Immature natural killer cell (primary cell): ENCODE measurements at regions not wholly inside any gene's neighbourhood (a gene's known extent, or its start where the extent isn't known, plus 50 kb on each side); places are given as distances from the start of the nearest gene placed in this dataset.
"Not testable (repeated sequence)": the region's sequence is repeated elsewhere in the genome, so short reads cannot be mapped to it uniquely, and the experiment has no call there.

Source experiments
- DNase-seq, 3 donors: peaks; one replicate each; pipeline ENCODE4 v3.0.0; 2022; ENCODE audit warnings: mixed read lengths in 1 of 3
- H3K27ac Mint-ChIP-seq, 6 donors: one replicate each; pipeline ENCODE4 v1.8.0; 2020; ENCODE audit warnings: mixed read lengths in 6 of 6, mild to moderate bottlenecking in 5 of 6, inconsistent platforms in 4 of 6, moderate library complexity in 3 of 6
- H3K27me3 Mint-ChIP-seq, 3 donors: one replicate each; pipeline ENCODE4 v1.8.0; 2020 to 2021; ENCODE audit warnings: low read depth in 3 of 3, mild to moderate bottlenecking in 3 of 3, mixed read lengths in 3 of 3, moderate library complexity in 3 of 3, inconsistent platforms in 1 of 3
- H3K36me3 Mint-ChIP-seq, 3 donors: one replicate each; pipeline ENCODE4 v1.8.0; 2020; ENCODE audit warnings: mixed read lengths in 3 of 3, inconsistent platforms in 2 of 3, mild to moderate bottlenecking in 2 of 3
- H3K4me1 Mint-ChIP-seq, 2 donors: one replicate each; pipeline ENCODE4 v1.8.0; 2020; ENCODE audit warnings: inconsistent platforms in 2 of 2, mild to moderate bottlenecking in 2 of 2, mixed read lengths in 2 of 2, moderate library complexity in 1 of 2
- H3K4me3 Mint-ChIP-seq, 5 donors: one replicate each; pipeline ENCODE4 v1.8.0; 2020; ENCODE audit warnings: mild to moderate bottlenecking in 5 of 5, mixed read lengths in 5 of 5, inconsistent platforms in 3 of 5, moderate library complexity in 3 of 5
- H3K9me3 Mint-ChIP-seq, 6 donors: one replicate each; pipeline ENCODE4 v1.8.0; 2020; ENCODE audit warnings: mild to moderate bottlenecking in 6 of 6, mixed read lengths in 6 of 6, inconsistent platforms in 4 of 6, moderate library complexity in 3 of 6

DNA sequence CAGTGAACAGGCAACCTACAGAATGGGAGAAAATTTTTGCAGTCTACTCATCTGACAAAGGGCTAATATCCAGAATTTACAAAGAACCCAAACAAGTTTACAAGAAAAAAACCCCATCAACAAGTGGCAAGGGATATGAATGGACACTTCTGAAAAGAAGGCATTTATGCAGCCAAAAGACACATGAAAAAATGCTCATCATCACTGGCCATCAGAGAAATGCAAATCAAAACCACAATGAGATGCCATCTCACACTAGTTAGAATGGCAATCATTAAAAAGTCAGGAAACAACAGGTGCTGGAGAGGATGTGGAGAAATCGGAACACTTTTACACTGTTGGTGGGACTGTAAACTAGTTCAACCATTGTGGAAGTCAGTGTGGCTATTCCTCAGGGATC, 80.3 kb downstream of the ZNF474 start:
- H3K36me3 Mint-ChIP-seq, DNase-seq, H3K4me1 Mint-ChIP-seq: not testable (repeated sequence)

GRCh38 chr5:122218778-122219177, 89.4 kb downstream of the ZNF474 start:
- Mint-ChIP-seq H3K36me3 (no peaks in the 10 kb centered on the region), H3K9me3 (peaks cover 6 to 26% (median 11%) of the 10 kb centered on the region in 6 donors), H3K27ac (no peak overlapping the region), H3K27me3 (peaks cover 0 to 2% (median 0%) of the 10 kb centered on the region in 3 donors), H3K4me1 (no peaks in the 10 kb centered on the region), H3K4me3 (no peak overlapping the region)
- no peak for DNase-seq

More for the DNA sequence above, 80.3 kb downstream of the ZNF474 start:
- not testable (repeated sequence) for H3K4me3 Mint-ChIP-seq, H3K27me3 Mint-ChIP-seq, H3K27ac Mint-ChIP-seq
- peaks cover 8 to 20% (median 13%) of the 10 kb centered on the region in 6 donors for H3K9me3 Mint-ChIP-seq

GRCh38 chr5:122219436-122220166, 90.3 kb downstream of the ZNF474 start:
- Mint-ChIP-seq H3K27me3 (peaks cover 0 to 2% (median 0%) of the 10 kb centered on the region in 3 donors), H3K36me3 (no peaks in the 10 kb centered on the region), H3K9me3 (peaks cover 6 to 30% (median 11%) of the 10 kb centered on the region in 6 donors), H3K4me1 (no peaks in the 10 kb centered on the region), H3K27ac (no peak overlapping the region), H3K4me3 (no peak overlapping the region)
- no peak for DNase-seq

DNA sequence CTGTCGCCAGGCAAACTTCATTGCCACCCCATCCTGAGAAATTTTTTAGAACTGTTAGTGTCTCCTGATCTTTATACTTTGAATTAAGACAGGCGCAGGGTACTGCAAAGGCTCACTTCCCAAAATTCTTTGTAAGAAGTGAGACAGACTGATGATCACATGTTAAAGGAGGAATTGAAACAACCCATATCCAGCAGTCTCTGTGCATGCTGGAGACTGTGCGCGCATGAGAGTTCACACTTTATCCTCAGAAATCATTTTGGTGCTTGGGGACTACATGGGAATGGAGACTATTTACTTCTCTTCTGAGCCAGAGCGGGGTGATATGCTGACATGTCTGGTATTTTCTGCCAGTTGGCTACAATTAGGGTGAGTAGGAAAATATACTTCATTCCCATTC, 91.2 kb downstream of the ZNF474 start:
- Mint-ChIP-seq H3K9me3 (peaks cover 6 to 30% (median 11%) of the 10 kb centered on the region in 6 donors), H3K27me3 (peaks cover 0 to 2% (median 0%) of the 10 kb centered on the region in 3 donors), H3K27ac (no peak overlapping the region), H3K4me1 (no peaks in the 10 kb centered on the region), H3K4me3 (no peak overlapping the region), H3K36me3 (no peaks in the 10 kb centered on the region)
- no peak for DNase-seq

GRCh38 chr5:122221857-122222256, 90.2 kb upstream of the SNCAIP start:
- DNase-seq, result no peak
- Mint-ChIP-seq H3K27me3 (peaks cover 0 to 2% (median 0%) of the 10 kb centered on the region in 3 donors), H3K36me3 (no peaks in the 10 kb centered on the region), H3K4me3 (no peak overlapping the region), H3K9me3 (peaks cover 6 to 30% (median 9%) of the 10 kb centered on the region in 6 donors), H3K27ac (no peak overlapping the region), H3K4me1 (no peaks in the 10 kb centered on the region)

DNA sequence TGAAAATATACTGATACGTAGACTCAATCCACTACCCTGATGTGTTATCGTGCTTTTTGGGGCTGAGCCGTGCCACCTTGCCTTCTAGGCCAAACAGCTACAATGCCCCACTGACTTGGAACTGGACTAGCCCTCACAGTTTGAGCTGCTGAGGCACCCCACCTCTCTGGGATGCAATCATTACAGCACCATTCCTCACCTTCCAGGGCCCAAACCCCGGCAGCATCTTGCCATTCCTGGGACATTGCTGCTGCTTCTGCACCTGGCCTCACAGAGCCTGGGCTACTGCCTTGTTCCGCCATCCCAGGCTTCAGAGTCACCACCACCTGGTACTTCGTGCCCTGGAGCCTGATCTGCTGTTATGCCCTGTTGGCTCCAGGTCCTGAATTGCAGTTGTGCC, 89.5 kb upstream of the SNCAIP start:
- Mint-ChIP-seq H3K9me3 (peaks cover 6 to 30% (median 9%) of the 10 kb centered on the region in 6 donors), H3K27me3 (peaks cover 0 to 2% (median 0%) of the 10 kb centered on the region in 3 donors), H3K27ac (no peak overlapping the region), H3K4me1 (no peaks in the 10 kb centered on the region), H3K4me3 (no peak overlapping the region), H3K36me3 (no peaks in the 10 kb centered on the region)
- DNase-seq, result no peak

- H3K4me3 Mint-ChIP-seq, result no peak overlapping the region
- no peak overlapping the region for H3K27ac Mint-ChIP-seq
- H3K36me3 Mint-ChIP-seq, result no peaks in the 10 kb centered on the region
- peaks cover 0 to 1% (median 0%) of the 10 kb centered on the region in 3 donors for H3K27me3 Mint-ChIP-seq
- H3K9me3 Mint-ChIP-seq, result peaks cover 0 to 16% (median 5%) of the 10 kb centered on the region in 6 donors
- DNase-seq, result no peak
- H3K4me1 Mint-ChIP-seq, result no peaks in the 10 kb centered on the region
These were observed 83.2 kb upstream of the SNCAIP start for GRCh38 chr5:122228728-122229392.

- no peak for DNase-seq
- no peaks in the 10 kb centered on the region for H3K36me3 Mint-ChIP-seq
- H3K27me3 Mint-ChIP-seq, result peaks cover 0 to 1% (median 0%) of the 10 kb centered on the region in 3 donors
- no peaks in the 10 kb centered on the region for H3K4me1 Mint-ChIP-seq
- no peak overlapping the region for H3K4me3 Mint-ChIP-seq
- H3K27ac Mint-ChIP-seq, result no peak overlapping the region
- H3K9me3 Mint-ChIP-seq, result peaks cover 0 to 16% (median 6%) of the 10 kb centered on the region in 6 donors
These were observed 82.5 kb upstream of the SNCAIP start for GRCh38 chr5:122229551-122229950.

- no peaks in the 10 kb centered on the region for H3K36me3 Mint-ChIP-seq
- no peaks in the 10 kb centered on the region for H3K4me1 Mint-ChIP-seq
- peaks cover 0 to 23% (median 8%) of the 10 kb centered on the region in 6 donors for H3K9me3 Mint-ChIP-seq
- H3K4me3 Mint-ChIP-seq, result no peak overlapping the region
- H3K27ac Mint-ChIP-seq, result no peak overlapping the region
- no peak for DNase-seq
- no peaks in the 10 kb centered on the region for H3K27me3 Mint-ChIP-seq
These were observed 75.6 kb upstream of the SNCAIP start for GRCh38 chr5:122236270-122237040.

DNA sequence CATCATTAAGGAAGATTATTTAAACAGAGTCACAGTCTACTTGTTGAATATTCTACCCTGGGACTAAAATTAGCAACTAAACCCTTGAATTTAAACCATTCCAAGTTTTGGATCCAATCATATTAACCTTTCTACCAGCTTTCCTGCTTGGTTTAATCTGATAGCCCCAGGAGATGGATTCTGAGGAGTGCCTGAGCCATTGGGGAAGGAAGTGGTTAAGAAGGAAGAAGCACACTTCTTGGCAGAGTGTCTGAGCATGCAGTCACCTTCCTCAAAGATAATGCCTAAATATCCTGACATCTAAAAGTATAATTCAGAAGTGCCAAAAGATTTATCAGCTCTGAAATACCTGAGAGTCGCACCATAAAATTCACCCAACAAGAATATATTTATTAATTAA, 74.1 kb upstream of the SNCAIP start:
- Mint-ChIP-seq H3K4me3 (no peak overlapping the region), H3K36me3 (no peaks in the 10 kb centered on the region), H3K27ac (no peak overlapping the region), H3K27me3 (no peaks in the 10 kb centered on the region), H3K4me1 (no peaks in the 10 kb centered on the region), H3K9me3 (peaks cover 0 to 20% (median 6%) of the 10 kb centered on the region in 6 donors)
- no peak for DNase-seq

- Mint-ChIP-seq H3K27ac (no peak overlapping the region), H3K27me3 (no peaks in the 10 kb centered on the region), H3K9me3 (peaks cover 16 to 60% (median 41%) of the 10 kb centered on the region in 6 donors), H3K4me1 (no peaks in the 10 kb centered on the region), H3K4me3 (no peak overlapping the region), H3K36me3 (peaks cover 0 to 8% (median 0%) of the 10 kb centered on the region in 3 donors)
- no peak for DNase-seq
These were observed 59.7 kb upstream of the SNCAIP start for GRCh38 chr5:122252319-122252718.

- H3K4me1 Mint-ChIP-seq, result no peaks in the 10 kb centered on the region
- H3K36me3 Mint-ChIP-seq, result peaks cover 0 to 8% (median 0%) of the 10 kb centered on the region in 3 donors
- peaks cover 23 to 67% (median 50%) of the 10 kb centered on the region in 6 donors for H3K9me3 Mint-ChIP-seq
- no peaks in the 10 kb centered on the region for H3K27me3 Mint-ChIP-seq
- no peak overlapping the region for H3K27ac Mint-ChIP-seq
- no peak for DNase-seq
- no peak overlapping the region for H3K4me3 Mint-ChIP-seq
These were observed 58.2 kb upstream of the SNCAIP start for GRCh38 chr5:122253794-122254193.

- no peak overlapping the region for H3K4me3 Mint-ChIP-seq
- no peaks in the 10 kb centered on the region for H3K4me1 Mint-ChIP-seq
- no peak for DNase-seq
- H3K27me3 Mint-ChIP-seq, result no peaks in the 10 kb centered on the region
- no peak overlapping the region for H3K27ac Mint-ChIP-seq
- H3K9me3 Mint-ChIP-seq, result peaks cover 14 to 70% (median 38%) of the 10 kb centered on the region in 6 donors
- H3K36me3 Mint-ChIP-seq, result peaks cover 0 to 8% (median 0%) of the 10 kb centered on the region in 3 donors
These were observed 55.6 kb upstream of the SNCAIP start for GRCh38 chr5:122256388-122256787.

- no peaks in the 10 kb centered on the region for H3K27me3 Mint-ChIP-seq
- H3K27ac Mint-ChIP-seq, result no peak overlapping the region
- H3K4me1 Mint-ChIP-seq, result no peaks in the 10 kb centered on the region
- peaks cover 14 to 68% (median 37%) of the 10 kb centered on the region in 6 donors for H3K9me3 Mint-ChIP-seq
- no peak overlapping the region for H3K4me3 Mint-ChIP-seq
- peaks cover 0 to 8% (median 0%) of the 10 kb centered on the region in 3 donors for H3K36me3 Mint-ChIP-seq
- no peak for DNase-seq
These were observed 55.0 kb upstream of the SNCAIP start for GRCh38 chr5:122257000-122257399.
